ENCODE measurements at regions not wholly inside any gene's neighbourhood (a gene's known extent, or its start where the extent isn't known, plus 50 kb on each side); places are given as distances from the start of the nearest gene placed in this dataset.

DNA sequence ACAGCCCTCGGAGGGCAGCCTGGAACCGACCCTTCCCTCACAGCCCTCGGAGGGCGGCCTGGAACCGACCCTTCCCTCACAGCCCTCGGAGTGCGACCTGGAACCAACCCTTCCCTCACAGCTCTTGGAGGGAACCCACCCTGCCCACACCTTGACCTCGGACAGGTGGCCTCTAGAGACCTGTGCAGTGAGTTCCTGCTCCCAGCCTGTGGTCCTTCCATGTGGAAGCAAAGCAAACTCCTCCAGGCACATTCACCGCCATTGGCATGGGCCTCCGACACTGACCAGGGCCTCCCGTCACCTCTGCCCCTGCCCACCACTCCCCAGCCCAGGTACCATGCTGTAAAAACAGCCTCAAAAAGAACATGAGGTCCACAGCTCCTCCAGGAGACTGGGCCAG lies 272.1 kb downstream of the BRD1 start:
- H3K4me3 ChIP-seq (ENCODE audit: low read depth, low read length): no peak overlapping the region
- DNase-seq (ENCODE audit: low read depth): no peak
- no peak for TF ChIP-seq MYC (IDR thresholded peaks at IDR 0.05; ENCODE audit: low read depth, low read length)
- TF ChIP-seq CTCF (IDR thresholded peaks at IDR 0.05; ENCODE audit: low read depth, low read length): no peak
- TF ChIP-seq, protein P1, sequence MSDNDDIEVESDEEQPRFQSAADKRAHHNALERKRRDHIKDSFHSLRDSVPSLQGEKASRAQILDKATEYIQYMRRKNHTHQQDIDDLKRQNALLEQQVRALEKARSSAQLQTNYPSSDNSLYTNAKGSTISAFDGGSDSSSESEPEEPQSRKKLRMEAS (IDR thresholded peaks at IDR 0.05; ENCODE audit: low read depth, low read length): no peak
- no peak for TF ChIP-seq POLR2A (IDR thresholded peaks at IDR 0.05; ENCODE audit: extremely low read depth, insufficient read length)

GRCh38 chr22:49554741-49555140 lies 272.9 kb downstream of the BRD1 start:
- no peak for DNase-seq (ENCODE audit: low read depth)
- H3K4me3 ChIP-seq (ENCODE audit: low read depth, low read length): no peak overlapping the region
- TF ChIP-seq, protein P1 (IDR thresholded peaks at IDR 0.05; ENCODE audit: low read depth, low read length): no peak
- no peak for TF ChIP-seq CTCF (IDR thresholded peaks at IDR 0.05; ENCODE audit: low read depth, low read length)

DNA sequence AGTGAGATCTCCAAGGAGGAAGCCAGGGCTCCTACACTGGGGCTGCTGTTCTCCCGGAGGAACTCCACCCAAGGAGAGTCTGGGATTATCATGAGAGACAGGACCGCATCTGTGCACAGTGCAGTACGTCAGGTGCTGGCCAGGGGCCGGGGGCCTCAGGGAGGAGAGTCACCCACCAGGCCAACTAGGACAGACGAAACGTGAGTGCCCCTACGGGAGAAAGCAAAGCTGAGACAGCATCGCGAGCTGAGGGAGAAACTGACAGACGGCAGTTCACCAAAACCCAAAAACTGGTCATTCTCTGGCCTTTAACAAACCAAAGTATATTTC lies 273.4 kb downstream of the BRD1 start:
- no peak overlapping the region for H3K4me3 ChIP-seq (ENCODE audit: low read depth, low read length)
- TF ChIP-seq MYC (IDR thresholded peaks at IDR 0.05; ENCODE audit: low read depth, low read length): no peak
- TF ChIP-seq, protein P1 (IDR thresholded peaks at IDR 0.05; ENCODE audit: low read depth, low read length): no peak
- TF ChIP-seq CTCF (IDR thresholded peaks at IDR 0.05; ENCODE audit: low read depth, low read length): no peak
- no peak for TF ChIP-seq POLR2A (IDR thresholded peaks at IDR 0.05; ENCODE audit: extremely low read depth, insufficient read length)
- DNase-seq (ENCODE audit: low read depth): no peak

DNA sequence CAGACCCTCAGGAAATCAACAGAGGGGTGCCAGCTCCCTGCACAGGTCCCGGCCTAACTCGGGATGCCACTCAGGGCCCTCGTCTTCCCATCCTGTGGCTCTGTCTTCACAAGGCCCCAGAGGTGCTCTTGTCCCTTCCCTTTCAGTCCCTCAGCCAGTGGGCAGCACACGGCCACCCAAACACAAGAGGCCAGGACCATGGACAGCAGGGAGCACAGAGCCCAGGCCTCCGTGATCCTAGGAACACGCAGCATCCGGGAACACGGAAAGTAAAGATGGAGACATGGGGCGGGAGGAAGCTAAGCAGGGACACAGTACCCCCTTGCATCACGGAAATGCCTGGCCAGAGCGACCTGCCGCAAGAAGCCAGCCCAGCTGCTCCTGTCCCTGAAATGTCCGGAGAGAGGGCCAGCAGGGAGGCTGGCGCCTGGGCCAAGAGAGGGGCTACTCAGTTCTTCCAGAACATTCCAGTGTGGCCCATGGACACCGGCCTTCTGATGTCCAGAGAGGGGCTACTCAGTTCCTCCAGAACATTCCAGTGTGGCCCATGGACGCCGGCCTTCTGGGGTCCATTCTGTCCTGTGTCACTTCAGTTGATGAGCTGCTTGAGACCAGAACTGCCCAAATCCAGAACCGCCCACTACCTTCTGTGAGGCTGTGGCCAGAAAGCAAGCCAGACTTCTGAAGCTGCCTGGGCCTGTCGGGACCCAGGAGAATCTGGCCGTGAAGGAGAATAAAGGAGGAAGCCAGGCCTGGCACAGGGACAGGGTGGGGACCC lies 274.0 kb downstream of the BRD1 start:
- TF ChIP-seq, protein P1 (IDR thresholded peaks at IDR 0.05; ENCODE audit: low read depth, low read length): no peak
- TF ChIP-seq CTCF (IDR thresholded peaks at IDR 0.05; ENCODE audit: low read depth, low read length) (no peak), POLR2A (IDR thresholded peaks at IDR 0.05; ENCODE audit: extremely low read depth, insufficient read length) (no peak), MYC (IDR thresholded peaks at IDR 0.05; ENCODE audit: low read depth, low read length) (no peak)
- no peak for DNase-seq (ENCODE audit: low read depth)
- no peak overlapping the region for H3K4me3 ChIP-seq (ENCODE audit: low read depth, low read length)

- TF ChIP-seq, protein P1 (IDR thresholded peaks at IDR 0.05; ENCODE audit: low read depth, low read length): no peak
- TF ChIP-seq CTCF (IDR thresholded peaks at IDR 0.05; ENCODE audit: low read depth, low read length) (no peak), MYC (IDR thresholded peaks at IDR 0.05; ENCODE audit: low read depth, low read length) (no peak), POLR2A (IDR thresholded peaks at IDR 0.05; ENCODE audit: extremely low read depth, insufficient read length) (no peak)
- peak; percentile 24 for DNase-seq (ENCODE audit: low read depth)
- no peak overlapping the region for H3K4me3 ChIP-seq (ENCODE audit: low read depth, low read length)
Observed at GRCh38 chr22:49553076-49553475, 274.6 kb downstream of the BRD1 start.

Measured in NB4 (cell line).